OCI-LY1 (cell line): ENCODE measurements at regions not wholly inside any gene's neighbourhood (a gene's known extent, or its start where the extent isn't known, plus 50 kb on each side); places are given as distances from the start of the nearest gene placed in this dataset.

ENCODE experiments used
- H2AFZ ChIP-seq: fragments of 200-600 bp; sonication (generic), shearing (Covaris generic); 2 replicates; pipeline ENCODE4 v1.6.0; 2014; ENCODE audit warnings: antibody characterized with exemption, mild to moderate bottlenecking, low read length
- H3F3A ChIP-seq: fragments of 200-600 bp; sonication (generic), shearing (Covaris generic); 2 replicates; pipeline ENCODE4 v1.6.0; 2014; ENCODE audit warnings: mild to moderate bottlenecking, antibody characterized with exemption, low read length, moderate library complexity; ENCODE audit not compliant: insufficient read depth
- H3K27ac ChIP-seq: fragments of 200-600 bp; sonication (generic); 2 replicates; pipeline ENCODE4 v1.5.1; 2014; ENCODE audit warnings: low read length, mixed run types, mild to moderate bottlenecking, low read depth; ENCODE audit not compliant: poor library complexity, severe bottlenecking
- H3K27me3 ChIP-seq: fragments of 200-600 bp; sonication (generic); 2 replicates; pipeline ENCODE4 v1.6.0; 2014; ENCODE audit warnings: antibody characterized with exemption, mild to moderate bottlenecking, low read length, moderate library complexity; ENCODE audit not compliant: insufficient read depth
- H3K36me3 ChIP-seq: fragments of 200-600 bp; sonication (generic); 2 replicates; pipeline ENCODE4 v1.6.1; 2014; ENCODE audit warnings: mild to moderate bottlenecking, antibody characterized with exemption, low read length, moderate library complexity, mixed read lengths; ENCODE audit not compliant: insufficient read depth
- H3K4me1 ChIP-seq: fragments of 200-600 bp; sonication (generic); 2 replicates; pipeline ENCODE4 v1.5.1; 2014; ENCODE audit warnings: mild to moderate bottlenecking, low read length, moderate library complexity; ENCODE audit not compliant: insufficient read depth, severe bottlenecking
- H3K4me2 ChIP-seq: fragments of 200-600 bp; sonication (generic), shearing (Covaris generic); 2 replicates; pipeline ENCODE4 v1.6.1; 2014; ENCODE audit warnings: low read length
- H3K4me3 ChIP-seq: fragments of 200-600 bp; sonication (generic); 2 replicates; pipeline ENCODE4 v1.5.1; 2014; ENCODE audit warnings: low read length, low read depth, mild to moderate bottlenecking, mixed read lengths; ENCODE audit not compliant: poor library complexity, severe bottlenecking
- H3K79me2 ChIP-seq: fragments of 200-600 bp; shearing (Covaris generic); 2 replicates; pipeline ENCODE4 v1.6.1; 2016; ENCODE audit warnings: mixed run types, low read length, mixed read lengths; ENCODE audit not compliant: insufficient read depth
- H3K9ac ChIP-seq: fragments of 200-600 bp; sonication (generic), shearing (Covaris generic); 2 replicates; pipeline ENCODE4 v1.6.1; 2014; ENCODE audit warnings: mild to moderate bottlenecking, low read length, mixed read lengths
- H3K9me2 ChIP-seq: fragments of 200-600 bp; sonication (generic), shearing (Covaris generic); 2 replicates; pipeline ENCODE4 v1.6.1; 2014; ENCODE audit warnings: low read depth, mild to moderate bottlenecking, low read length, mixed read lengths
- H3K9me3 ChIP-seq: fragments of 200-600 bp; shearing (Covaris generic); 2 replicates; pipeline ENCODE4 v1.6.1; 2014; ENCODE audit warnings: low read length, mixed read lengths
- H4K20me1 ChIP-seq: fragments of 200-600 bp; sonication (generic), shearing (Covaris generic); 2 replicates; pipeline ENCODE4 v1.6.0; 2016; ENCODE audit warnings: mild to moderate bottlenecking, low read length; ENCODE audit not compliant: insufficient read depth
- CTCF ChIP-seq: fragments of 200-600 bp; sonication (generic), shearing (Covaris generic); IDR thresholded peaks from 2 replicates; pipeline ENCODE4 v1.5.1; 2017; ENCODE audit warnings: mild to moderate bottlenecking, antibody characterized with exemption, low read length, moderate library complexity, mixed read lengths
- EZH2 ChIP-seq: fragments of 200-600 bp; sonication (generic), shearing (Covaris generic); IDR thresholded peaks from 2 replicates; pipeline ENCODE4 v1.8.0; 2017; ENCODE audit warnings: borderline replicate concordance, mixed run types, mild to moderate bottlenecking, antibody characterized with exemption, low read length, moderate library complexity, mixed read lengths

- Histone ChIP-seq H3K27ac (no peak overlapping the region), H3K79me2 (no peaks in the 10 kb centered on the region), H3K27me3 (no peaks in the 10 kb centered on the region), H2AFZ (no peak overlapping the region), H4K20me1 (no peaks in the 10 kb centered on the region), H3K9me3 (no peaks in the 10 kb centered on the region), H3K4me2 (no peak overlapping the region), H3K4me3 (no peak overlapping the region), H3F3A (no peaks in the 10 kb centered on the region), H3K9ac (no peak overlapping the region), H3K9me2 (no peaks in the 10 kb centered on the region), H3K36me3 (no peaks in the 10 kb centered on the region), H3K4me1 (peaks cover 11% of the 10 kb centered on the region)
- TF ChIP-seq CTCF = no peak
Observed at GRCh38 chr6:100168148-100168547, 174.1 kb upstream of the MCHR2 start.

GRCh38 chr6:100167585-100167984 lies 173.6 kb upstream of the MCHR2 start:
- no peak overlapping the region for H3K4me3 ChIP-seq
- no peak overlapping the region for H3K27ac ChIP-seq
- H2AFZ ChIP-seq = no peak overlapping the region

GRCh38 chr6:100166956-100167355 lies 172.9 kb upstream of the MCHR2 start:
- H3K27me3 ChIP-seq = no peaks in the 10 kb centered on the region
- H3K36me3 ChIP-seq = no peaks in the 10 kb centered on the region
- no peaks in the 10 kb centered on the region for H4K20me1 ChIP-seq
- TF ChIP-seq EZH2 (no peak), CTCF (no peak)
- no peak overlapping the region for H3K27ac ChIP-seq
- peaks cover 7% of the 10 kb centered on the region for H3K4me1 ChIP-seq
- no peaks in the 10 kb centered on the region for H3K9me2 ChIP-seq
- H3K9ac ChIP-seq = no peak overlapping the region
- no peaks in the 10 kb centered on the region for H3K79me2 ChIP-seq
- no peak overlapping the region for H3K4me3 ChIP-seq
- H2AFZ ChIP-seq = no peak overlapping the region
- H3K9me3 ChIP-seq = no peaks in the 10 kb centered on the region
- no peak overlapping the region for H3K4me2 ChIP-seq
- no peaks in the 10 kb centered on the region for H3F3A ChIP-seq

More at GRCh38 chr6:100167585-100167984, 173.6 kb upstream of the MCHR2 start:
- Histone ChIP-seq H3K4me1 (peaks cover 11% of the 10 kb centered on the region), H4K20me1 (no peaks in the 10 kb centered on the region), H3K4me2 (no peak overlapping the region), H3K79me2 (no peaks in the 10 kb centered on the region), H3K9me3 (no peaks in the 10 kb centered on the region), H3F3A (no peaks in the 10 kb centered on the region), H3K27me3 (no peaks in the 10 kb centered on the region), H3K9ac (no peak overlapping the region), H3K36me3 (no peaks in the 10 kb centered on the region), H3K9me2 (no peaks in the 10 kb centered on the region)
- TF ChIP-seq CTCF (no peak), EZH2 (no peak)
